AG09319 (cell line): ENCODE measurements at regions not wholly inside any gene's neighbourhood (a gene's known extent, or its start where the extent isn't known, plus 50 kb on each side); places are given as distances from the start of the nearest gene placed in this dataset.

ENCODE experiments used
- DNase-seq: peaks from one replicate; pipeline ENCODE4 v3.0.0-alpha.2; 2010; ENCODE audit warnings: low read depth; ENCODE audit errors: extremely low read depth
- TF ChIP-seq, protein P1 (sequence below): IDR thresholded peaks from 2 replicates; pipeline ENCODE4 v1.5.1; 2011; ENCODE audit warnings: low read depth, mild to moderate bottlenecking, inconsistent platforms, low read length, moderate library complexity

DNA sequence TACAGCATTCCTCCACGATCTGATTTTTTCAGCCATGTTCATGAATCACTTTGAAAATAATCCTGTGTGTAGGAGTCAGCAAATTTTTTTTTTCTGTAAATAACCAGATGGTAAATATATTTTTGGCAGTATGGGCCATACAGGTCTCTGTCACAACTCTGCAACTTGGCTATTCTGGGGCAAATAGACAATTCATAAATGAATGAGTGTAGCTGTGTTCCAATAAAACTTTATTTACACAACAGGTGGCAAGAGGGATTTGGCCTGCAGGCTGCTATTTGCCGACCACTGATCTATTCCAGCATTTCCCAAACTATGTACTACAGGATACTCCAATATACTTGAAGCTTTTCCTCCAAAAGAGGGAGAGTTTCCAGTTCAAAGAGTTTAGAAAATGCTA is 78.7 kb upstream of the SVIL start:
- TF ChIP-seq, protein P1, sequence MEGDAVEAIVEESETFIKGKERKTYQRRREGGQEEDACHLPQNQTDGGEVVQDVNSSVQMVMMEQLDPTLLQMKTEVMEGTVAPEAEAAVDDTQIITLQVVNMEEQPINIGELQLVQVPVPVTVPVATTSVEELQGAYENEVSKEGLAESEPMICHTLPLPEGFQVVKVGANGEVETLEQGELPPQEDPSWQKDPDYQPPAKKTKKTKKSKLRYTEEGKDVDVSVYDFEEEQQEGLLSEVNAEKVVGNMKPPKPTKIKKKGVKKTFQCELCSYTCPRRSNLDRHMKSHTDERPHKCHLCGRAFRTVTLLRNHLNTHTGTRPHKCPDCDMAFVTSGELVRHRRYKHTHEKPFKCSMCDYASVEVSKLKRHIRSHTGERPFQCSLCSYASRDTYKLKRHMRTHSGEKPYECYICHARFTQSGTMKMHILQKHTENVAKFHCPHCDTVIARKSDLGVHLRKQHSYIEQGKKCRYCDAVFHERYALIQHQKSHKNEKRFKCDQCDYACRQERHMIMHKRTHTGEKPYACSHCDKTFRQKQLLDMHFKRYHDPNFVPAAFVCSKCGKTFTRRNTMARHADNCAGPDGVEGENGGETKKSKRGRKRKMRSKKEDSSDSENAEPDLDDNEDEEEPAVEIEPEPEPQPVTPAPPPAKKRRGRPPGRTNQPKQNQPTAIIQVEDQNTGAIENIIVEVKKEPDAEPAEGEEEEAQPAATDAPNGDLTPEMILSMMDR = no peak
- DNase-seq = no peak

DNA sequence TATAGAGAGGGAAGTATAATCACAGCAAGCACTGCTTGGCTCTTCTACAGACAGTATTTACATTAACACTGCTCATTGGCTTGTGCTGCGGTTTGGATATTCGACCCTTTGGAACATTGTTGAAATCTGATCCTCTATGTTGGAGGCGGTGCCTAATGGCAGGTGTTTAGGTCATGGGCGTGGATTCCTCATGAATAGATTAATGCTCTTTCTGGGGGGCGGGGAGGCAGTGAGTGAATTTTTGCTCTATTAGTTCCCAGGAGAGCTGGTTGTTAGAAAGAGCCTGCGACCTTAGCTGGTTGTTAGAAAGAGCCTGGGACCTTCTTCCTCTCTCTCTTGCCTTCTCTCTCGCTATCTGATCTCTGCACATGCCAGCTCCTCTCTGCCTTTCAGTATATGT is 77.3 kb upstream of the SVIL start:
- TF ChIP-seq, protein P1 = no peak
- no peak for DNase-seq

DNA sequence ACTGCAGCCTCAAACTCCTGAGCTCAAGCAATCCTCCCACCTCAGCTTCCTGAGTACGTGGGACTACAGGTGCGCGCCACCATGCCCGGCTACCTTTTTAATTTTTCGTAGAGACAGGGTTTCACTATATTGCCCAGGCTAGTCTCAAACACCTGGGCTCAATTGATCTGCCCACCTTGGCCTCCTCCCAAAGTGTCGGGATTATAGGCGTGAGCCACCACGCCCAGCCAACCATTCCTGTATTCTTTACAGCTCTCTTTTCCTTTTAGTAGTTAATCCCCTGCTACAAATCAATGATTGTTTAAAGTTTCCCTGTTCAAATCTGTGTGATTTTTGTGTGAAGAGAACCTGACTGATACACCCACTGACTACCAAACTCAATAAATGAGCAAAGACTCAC is 75.4 kb upstream of the SVIL start:
- TF ChIP-seq, protein P1 = no peak
- DNase-seq = no peak

DNA sequence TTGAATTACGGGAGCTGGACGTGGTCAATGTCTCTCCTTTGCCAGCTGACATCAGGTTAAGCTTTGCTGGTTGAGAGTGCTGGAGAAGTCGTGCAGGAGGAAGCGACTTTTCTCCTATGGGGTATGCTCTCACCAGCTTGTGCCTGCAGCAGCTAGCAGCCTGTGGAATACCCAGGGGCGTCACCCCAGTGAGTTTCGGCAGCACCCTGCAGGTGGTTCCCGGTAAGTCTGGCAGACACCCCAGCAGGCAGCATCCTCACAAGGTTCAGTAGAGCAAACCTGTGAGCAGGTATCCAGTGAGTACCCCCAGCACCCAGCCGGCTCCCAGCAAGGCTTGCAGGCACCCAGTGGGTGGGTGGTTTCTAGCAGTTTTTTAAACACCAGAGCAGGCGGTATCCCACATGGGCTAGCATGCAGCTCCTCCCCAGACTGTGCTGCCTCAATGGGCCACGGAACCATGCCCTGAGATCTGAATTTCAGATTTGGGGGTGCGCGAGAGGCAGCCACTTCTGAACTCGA is 74.8 kb upstream of the SVIL start:
- DNase-seq = no peak
- TF ChIP-seq, protein P1 = no peak

DNA sequence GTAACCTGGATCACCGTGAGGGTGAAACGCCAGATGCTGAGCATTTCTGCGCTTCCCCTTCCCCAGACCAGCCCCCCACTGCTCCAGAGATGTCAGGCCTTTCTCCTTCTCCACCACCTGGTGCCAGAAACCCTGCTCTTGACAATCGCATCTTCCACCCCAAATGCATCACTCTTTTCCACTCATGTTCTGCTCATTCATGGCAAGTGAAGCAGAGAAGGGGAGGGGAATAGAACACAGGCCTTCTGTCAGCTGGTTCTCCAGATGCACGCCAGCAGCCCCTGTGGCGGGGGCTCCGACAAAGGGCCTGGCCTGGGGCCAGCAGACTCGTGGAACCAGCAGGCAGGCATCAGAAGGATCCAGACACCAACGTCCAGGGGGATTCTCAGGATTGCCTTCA is 68.5 kb upstream of the SVIL start:
- TF ChIP-seq, protein P1 = no peak
- DNase-seq = no peak

DNA sequence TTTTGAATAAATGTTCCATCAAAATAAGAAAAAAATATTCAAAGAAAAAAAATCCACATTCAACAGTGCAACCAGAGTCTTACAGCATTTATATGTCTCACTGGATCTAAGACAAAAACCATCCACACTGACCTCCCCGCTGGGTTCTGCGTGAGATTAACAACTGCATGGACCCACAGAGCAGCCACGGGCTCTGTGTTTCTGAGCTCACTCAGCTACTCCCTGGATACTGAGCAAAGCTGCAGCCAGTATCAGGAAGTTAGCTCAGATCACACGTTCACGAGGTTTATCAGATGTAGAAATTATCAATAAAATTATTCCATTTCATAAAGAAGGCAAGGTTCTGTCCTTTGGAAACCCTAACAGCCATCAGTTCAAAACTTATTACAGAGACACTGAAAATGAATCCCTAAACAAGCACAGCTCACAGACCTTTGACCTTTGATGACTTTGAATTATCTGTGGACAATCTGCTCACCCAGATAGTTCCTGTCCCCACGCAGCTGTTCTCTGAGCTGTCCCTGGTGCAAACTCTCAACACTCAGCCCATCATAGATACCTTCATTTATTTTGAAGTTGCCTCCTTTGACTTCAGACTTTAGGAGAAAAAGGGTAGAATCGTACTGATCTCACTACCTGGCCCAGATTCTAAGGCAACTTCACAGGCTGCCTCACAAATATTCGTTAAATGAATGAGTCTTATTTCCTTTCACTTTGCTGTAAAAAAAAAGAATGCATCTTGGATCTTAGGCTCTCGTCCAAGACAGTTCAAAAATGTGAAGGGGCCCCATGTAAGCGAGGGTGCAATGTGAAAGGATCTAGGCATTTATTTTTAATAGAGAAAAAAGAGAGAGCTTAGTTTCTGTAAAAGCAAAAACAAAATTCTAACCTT is 67.7 kb upstream of the SVIL start:
- DNase-seq = no peak
- TF ChIP-seq, protein P1 = no peak

DNA sequence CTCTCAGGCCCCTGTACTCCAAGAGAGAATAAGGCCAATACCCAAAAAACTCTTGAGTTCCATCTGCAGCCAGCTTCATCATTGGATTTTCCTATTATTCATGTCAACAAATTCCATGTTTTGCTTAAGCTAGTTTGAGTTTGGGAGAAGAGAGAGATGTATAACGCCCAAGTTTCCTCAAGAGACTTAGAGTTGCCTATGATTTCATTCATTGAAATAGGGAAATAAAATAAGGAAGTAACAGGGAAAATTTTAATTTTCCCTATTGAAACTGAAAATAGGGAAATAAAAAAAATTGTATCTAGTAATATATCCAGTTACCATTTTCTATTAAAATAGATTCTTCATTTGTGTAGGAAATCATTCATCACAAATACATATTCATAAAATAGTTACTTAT is 66.5 kb upstream of the SVIL start:
- TF ChIP-seq, protein P1 = no peak
- no peak for DNase-seq
